Loucy (cell line): ENCODE measurements at regions not wholly inside any gene's neighbourhood (a gene's known extent, or its start where the extent isn't known, plus 50 kb on each side); places are given as distances from the start of the nearest gene placed in this dataset.

Source experiments
- H2AFZ ChIP-seq: fragments of 200-600 bp; sonication (generic); 2 replicates; pipeline ENCODE4 v1.6.0; 2016; ENCODE audit warnings: antibody characterized with exemption, mild to moderate bottlenecking, low read length, moderate library complexity
- H3F3A ChIP-seq: fragments of 200-600 bp; 2 replicates; pipeline ENCODE4 v1.6.0; 2016; ENCODE audit warnings: antibody characterized with exemption, low read depth, mild to moderate bottlenecking
- H3K27me3 ChIP-seq: fragments of 200-600 bp; sonication (generic); 2 replicates; pipeline ENCODE4 v1.6.1; 2014; ENCODE audit warnings: low read length, mild to moderate bottlenecking; ENCODE audit not compliant: insufficient read depth, poor library complexity, severe bottlenecking
- H3K36me3 ChIP-seq: fragments of 200-600 bp; sonication (generic); 2 replicates; pipeline ENCODE4 v1.6.1; 2016; ENCODE audit warnings: low read length; ENCODE audit not compliant: insufficient read depth
- H3K4me1 ChIP-seq: fragments of 200-600 bp; sonication (generic); 2 replicates; pipeline ENCODE4 v1.5.1; 2014; ENCODE audit warnings: low read length, mild to moderate bottlenecking; ENCODE audit not compliant: insufficient read depth, poor library complexity, severe bottlenecking
- H3K4me2 ChIP-seq: fragments of 200-600 bp; sonication (generic); 2 replicates; pipeline ENCODE4 v1.6.0; 2014; ENCODE audit warnings: antibody characterized with exemption, low read length, low read depth, mild to moderate bottlenecking; ENCODE audit not compliant: poor library complexity, severe bottlenecking
- H3K4me3 ChIP-seq: fragments of 200-600 bp; sonication (generic); 2 replicates; pipeline ENCODE4 v1.5.1; 2014; ENCODE audit warnings: low read length, mild to moderate bottlenecking, mixed read lengths; ENCODE audit not compliant: poor library complexity, severe bottlenecking
- H3K79me2 ChIP-seq: fragments of 200-600 bp; sonication (generic); 2 replicates; pipeline ENCODE4 v1.6.1; 2014; ENCODE audit warnings: low read length; ENCODE audit not compliant: insufficient read depth
- H3K9ac ChIP-seq: fragments of 200-600 bp; sonication (generic); 2 replicates; pipeline ENCODE4 v1.6.0; 2014; ENCODE audit warnings: mild to moderate bottlenecking, low read depth, low read length, moderate library complexity; ENCODE audit not compliant: poor library complexity, severe bottlenecking
- H3K9me2 ChIP-seq: fragments of 200-600 bp; sonication (generic); replicated peaks from 2 replicates; pipeline ENCODE4 v1.6.1; 2016; ENCODE audit warnings: low read depth, low read length, mixed read lengths
- H3K9me3 ChIP-seq: fragments of 200-600 bp; sonication (generic); 2 replicates; pipeline ENCODE4 v1.6.1; 2014; ENCODE audit warnings: mild to moderate bottlenecking, antibody characterized with exemption, low read length, low read depth; ENCODE audit not compliant: insufficient read depth
- H4K20me1 ChIP-seq: fragments of 200-600 bp; sonication (generic); 2 replicates; pipeline ENCODE4 v1.6.0; 2014; ENCODE audit warnings: antibody characterized with exemption, low read length, mild to moderate bottlenecking; ENCODE audit not compliant: insufficient read depth, poor library complexity, severe bottlenecking
- EZH2phosphoT487 ChIP-seq: fragments of 200-600 bp; IDR thresholded peaks from 2 replicates; pipeline ENCODE4 v1.6.1; 2018; ENCODE audit warnings: antibody characterized with exemption, mild to moderate bottlenecking, moderate library complexity, borderline replicate concordance
- TF ChIP-seq, protein P1 (sequence below): fragments of 200-600 bp; sonication (generic); conservative IDR thresholded peaks from 2 replicates; pipeline ENCODE4 v1.5.1; 2014; ENCODE audit warnings: mild to moderate bottlenecking, antibody characterized with exemption, low read length

DNA sequence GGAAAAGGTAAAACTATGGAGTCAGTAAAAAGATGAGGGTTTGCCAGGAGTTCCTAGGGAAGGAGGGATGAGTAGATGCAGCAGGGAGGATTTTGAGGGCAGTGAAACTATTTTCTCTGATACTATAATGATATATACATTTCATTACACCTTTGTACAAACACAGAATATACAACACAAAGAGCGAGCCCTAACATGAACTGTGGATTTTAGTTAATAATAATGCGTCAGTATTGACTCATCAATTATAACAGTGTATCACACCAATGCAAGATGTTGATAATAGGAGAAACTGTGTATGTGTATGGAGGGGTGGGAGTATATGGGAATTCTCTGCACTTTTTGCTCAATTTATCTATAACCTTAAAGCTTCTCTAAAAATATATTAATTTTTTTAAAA, 404.3 kb upstream of the NOVA1 start:
- no peaks in the 10 kb centered on the region for H3K27me3 ChIP-seq
- H3K4me2 ChIP-seq: no peak overlapping the region
- no peaks in the 10 kb centered on the region for H3K4me1 ChIP-seq
- no peak for TF ChIP-seq EZH2phosphoT487
- TF ChIP-seq, protein P1, sequence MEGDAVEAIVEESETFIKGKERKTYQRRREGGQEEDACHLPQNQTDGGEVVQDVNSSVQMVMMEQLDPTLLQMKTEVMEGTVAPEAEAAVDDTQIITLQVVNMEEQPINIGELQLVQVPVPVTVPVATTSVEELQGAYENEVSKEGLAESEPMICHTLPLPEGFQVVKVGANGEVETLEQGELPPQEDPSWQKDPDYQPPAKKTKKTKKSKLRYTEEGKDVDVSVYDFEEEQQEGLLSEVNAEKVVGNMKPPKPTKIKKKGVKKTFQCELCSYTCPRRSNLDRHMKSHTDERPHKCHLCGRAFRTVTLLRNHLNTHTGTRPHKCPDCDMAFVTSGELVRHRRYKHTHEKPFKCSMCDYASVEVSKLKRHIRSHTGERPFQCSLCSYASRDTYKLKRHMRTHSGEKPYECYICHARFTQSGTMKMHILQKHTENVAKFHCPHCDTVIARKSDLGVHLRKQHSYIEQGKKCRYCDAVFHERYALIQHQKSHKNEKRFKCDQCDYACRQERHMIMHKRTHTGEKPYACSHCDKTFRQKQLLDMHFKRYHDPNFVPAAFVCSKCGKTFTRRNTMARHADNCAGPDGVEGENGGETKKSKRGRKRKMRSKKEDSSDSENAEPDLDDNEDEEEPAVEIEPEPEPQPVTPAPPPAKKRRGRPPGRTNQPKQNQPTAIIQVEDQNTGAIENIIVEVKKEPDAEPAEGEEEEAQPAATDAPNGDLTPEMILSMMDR: no peak
- no peaks in the 10 kb centered on the region for H4K20me1 ChIP-seq
- H2AFZ ChIP-seq: no peak overlapping the region
- no peaks in the 10 kb centered on the region for H3K9me3 ChIP-seq
- H3K79me2 ChIP-seq: no peaks in the 10 kb centered on the region
- no peaks in the 10 kb centered on the region for H3F3A ChIP-seq
- no peaks in the 10 kb centered on the region for H3K9me2 ChIP-seq
- H3K9ac ChIP-seq: no peak overlapping the region
- H3K36me3 ChIP-seq: no peaks in the 10 kb centered on the region
- H3K4me3 ChIP-seq: no peak overlapping the region

GRCh38 chr14:27006570-27006969, 408.7 kb upstream of the NOVA1 start:
- no peaks in the 10 kb centered on the region for H3K4me1 ChIP-seq
- H3K79me2 ChIP-seq: no peaks in the 10 kb centered on the region
- no peak overlapping the region for H2AFZ ChIP-seq
- TF ChIP-seq EZH2phosphoT487: no peak
- TF ChIP-seq, protein P1: no peak
- H3K27me3 ChIP-seq: no peaks in the 10 kb centered on the region
- H4K20me1 ChIP-seq: no peaks in the 10 kb centered on the region
- no peaks in the 10 kb centered on the region for H3K36me3 ChIP-seq
- H3K9me3 ChIP-seq: no peaks in the 10 kb centered on the region
- H3K4me3 ChIP-seq: no peak overlapping the region
- H3K9ac ChIP-seq: no peak overlapping the region
- no peaks in the 10 kb centered on the region for H3K9me2 ChIP-seq
- no peak overlapping the region for H3K4me2 ChIP-seq
- H3F3A ChIP-seq: no peaks in the 10 kb centered on the region; the same call in 1 of the 2 replicates

GRCh38 chr14:27008187-27008586, 410.4 kb upstream of the NOVA1 start:
- H3K27me3 ChIP-seq: no peaks in the 10 kb centered on the region
- H3F3A ChIP-seq: no peaks in the 10 kb centered on the region; the same call in 1 of the 2 replicates
- H3K9ac ChIP-seq: no peak overlapping the region
- TF ChIP-seq, protein P1: no peak
- no peak for TF ChIP-seq EZH2phosphoT487
- no peaks in the 10 kb centered on the region for H4K20me1 ChIP-seq
- no peak overlapping the region for H2AFZ ChIP-seq
- no peaks in the 10 kb centered on the region for H3K4me1 ChIP-seq
- H3K79me2 ChIP-seq: no peaks in the 10 kb centered on the region
- H3K36me3 ChIP-seq: no peaks in the 10 kb centered on the region
- H3K9me3 ChIP-seq: no peaks in the 10 kb centered on the region
- H3K4me2 ChIP-seq: no peak overlapping the region
- H3K9me2 ChIP-seq: no peaks in the 10 kb centered on the region
- H3K4me3 ChIP-seq: no peak overlapping the region
